H9 (cell line): ENCODE measurements at regions not wholly inside any gene's neighbourhood (a gene's known extent, or its start where the extent isn't known, plus 50 kb on each side); places are given as distances from the start of the nearest gene placed in this dataset.

Experiments used
- DNase-seq: peaks from one replicate; pipeline ENCODE4 v3.0.0-alpha.2; 2017
- H2AFZ ChIP-seq: one replicate; pipeline ENCODE4 v1.6.1; 2013; ENCODE audit warnings: mild to moderate bottlenecking, low read length, control low read depth, moderate library complexity
- H2AK5ac ChIP-seq: 2 replicates; pipeline ENCODE4 v1.6.1; 2013; ENCODE audit warnings: low read length, control low read depth, mixed read lengths; ENCODE audit not compliant: insufficient read length
- H2BK120ac ChIP-seq: one replicate; pipeline ENCODE4 v1.6.1; 2013; ENCODE audit warnings: low read depth, mild to moderate bottlenecking, low read length, control low read depth, inconsistent platforms; ENCODE audit not compliant: poor library complexity, severe bottlenecking
- H2BK12ac ChIP-seq: 2 replicates; pipeline ENCODE4 v1.6.1; 2013; ENCODE audit warnings: low read length, control low read depth, mixed read lengths, low read depth; ENCODE audit not compliant: insufficient read length
- H2BK15ac ChIP-seq: 2 replicates; pipeline ENCODE4 v1.6.1; 2013; ENCODE audit warnings: low read depth, low read length, control low read depth
- H2BK20ac ChIP-seq: one replicate; pipeline ENCODE4 v1.6.1; 2013; ENCODE audit warnings: low read depth, mild to moderate bottlenecking, low read length, control low read depth, inconsistent platforms; ENCODE audit not compliant: poor library complexity, severe bottlenecking
- H2BK5ac ChIP-seq: 2 replicates; pipeline ENCODE4 v1.6.1; 2013; ENCODE audit warnings: low read length, control low read depth, mixed read lengths; ENCODE audit not compliant: insufficient read length
- H3K14ac ChIP-seq: 2 replicates; pipeline ENCODE4 v1.6.1; 2013; ENCODE audit warnings: low read length, control low read depth; ENCODE audit not compliant: insufficient read depth
- H3K18ac ChIP-seq: 2 replicates; pipeline ENCODE4 v1.6.1; 2013; ENCODE audit warnings: low read depth, mild to moderate bottlenecking, mixed read lengths, low read length, control low read depth; ENCODE audit not compliant: insufficient read length
- H3K23ac ChIP-seq: 2 replicates; pipeline ENCODE4 v1.6.1; 2013; ENCODE audit warnings: low read length, control low read depth, mixed read lengths, low read depth; ENCODE audit not compliant: insufficient read length
- H3K23me2 ChIP-seq: 2 replicates; pipeline ENCODE4 v1.6.1; 2013; ENCODE audit warnings: low read depth, mild to moderate bottlenecking, mixed read lengths, low read length, control low read depth; ENCODE audit not compliant: insufficient read length, poor library complexity, severe bottlenecking
- H3K27ac ChIP-seq: 2 replicates; pipeline ENCODE4 v1.5.1; 2013; ENCODE audit warnings: low read length, control low read depth, mixed read lengths, low read depth; ENCODE audit not compliant: insufficient read length
- H3K27me3 ChIP-seq: 2 replicates; pipeline ENCODE4 v1.6.1; 2013; ENCODE audit warnings: low read length, control low read depth, inconsistent platforms; ENCODE audit not compliant: insufficient read depth
- H3K4ac ChIP-seq: 2 replicates; pipeline ENCODE4 v1.6.1; 2013; ENCODE audit warnings: low read depth, mild to moderate bottlenecking, control low read depth, inconsistent platforms, low read length, moderate library complexity
- H3K4me1 ChIP-seq: 2 replicates; pipeline ENCODE4 v1.6.1; 2013; ENCODE audit warnings: low read length, control low read depth, inconsistent platforms; ENCODE audit not compliant: insufficient read depth
- H3K4me2 ChIP-seq: 2 replicates; pipeline ENCODE4 v1.6.1; 2013; ENCODE audit warnings: low read length, control low read depth, mixed read lengths; ENCODE audit not compliant: insufficient read length, insufficient read depth
- H3K56ac ChIP-seq: 2 replicates; pipeline ENCODE4 v1.6.1; 2013; ENCODE audit warnings: low read depth, mild to moderate bottlenecking, mixed read lengths, low read length, control low read depth; ENCODE audit not compliant: insufficient read length
- H3K79me1 ChIP-seq: 2 replicates; pipeline ENCODE4 v1.6.1; 2013; ENCODE audit warnings: low read depth, mild to moderate bottlenecking, moderate library complexity, low read length, control low read depth, inconsistent platforms; ENCODE audit not compliant: insufficient read depth, poor library complexity, severe bottlenecking
- H3K79me2 ChIP-seq: 2 replicates; pipeline ENCODE4 v1.6.1; 2013; ENCODE audit warnings: low read length, control low read depth, inconsistent platforms; ENCODE audit not compliant: insufficient read depth
- H3K9ac ChIP-seq: 2 replicates; pipeline ENCODE4 v1.6.1; 2013; ENCODE audit warnings: low read length, control low read depth, mixed read lengths; ENCODE audit not compliant: insufficient read length; ENCODE audit errors: extremely low read depth
- H3K9me3 ChIP-seq: one replicate; pipeline ENCODE4 v1.6.1; 2013; ENCODE audit warnings: low read depth, low read length, inconsistent platforms; ENCODE audit not compliant: control insufficient read depth
- H3T11ph ChIP-seq: one replicate; pipeline ENCODE4 v1.6.1; 2013; ENCODE audit warnings: mild to moderate bottlenecking, low read length, control low read depth, inconsistent platforms
- H4K20me1 ChIP-seq: one replicate; pipeline ENCODE4 v1.6.1; 2013; ENCODE audit not compliant: control insufficient read depth, insufficient read length, insufficient read depth
- H4K5ac ChIP-seq: 2 replicates; pipeline ENCODE4 v1.6.1; 2013; ENCODE audit warnings: low read depth, mild to moderate bottlenecking, mixed read lengths, low read length, control low read depth; ENCODE audit not compliant: insufficient read length
- H4K8ac ChIP-seq: replicated peaks from 2 replicates; pipeline ENCODE4 v1.6.1; 2013; ENCODE audit warnings: low read length, control low read depth, mixed read lengths, low read depth; ENCODE audit not compliant: insufficient read length
- H4K91ac ChIP-seq: 2 replicates; pipeline ENCODE4 v1.6.1; 2013; ENCODE audit warnings: low read depth, mild to moderate bottlenecking, moderate library complexity, mixed read lengths, low read length, control low read depth; ENCODE audit not compliant: insufficient read length
- H3K27ac Mint-ChIP-seq, 3 experiments: 2 replicates in 2 of 3; 3 replicates in 1 of 3; pipeline ENCODE4 v1.8.0; 2020 to 2021; ENCODE audit warnings: mixed read lengths in 3 of 3, mild to moderate bottlenecking in 1 of 3, moderate library complexity in 1 of 3
- H3K27me3 Mint-ChIP-seq: 2 replicates; pipeline ENCODE4 v1.8.0; 2021; ENCODE audit warnings: low read depth, mild to moderate bottlenecking, moderate library complexity, mixed read lengths
- H3K36me3 Mint-ChIP-seq, 3 experiments: 2 replicates in 2 of 3; 3 replicates in 1 of 3; pipeline ENCODE4 v1.8.0; 2020 to 2021; ENCODE audit warnings: low read depth in 3 of 3, mixed read lengths in 3 of 3; ENCODE audit not compliant: insufficient read depth in 1 of 3
- H3K4me1 Mint-ChIP-seq, 2 experiments: 2 replicates each; pipeline ENCODE4 v1.8.0; 2020; ENCODE audit warnings: mixed read lengths in 2 of 2
- H3K4me3 Mint-ChIP-seq, 2 experiments: 2 replicates in 1 of 2; 3 replicates in 1 of 2; pipeline ENCODE4 v1.8.0; 2020 to 2021; ENCODE audit warnings: mild to moderate bottlenecking in 2 of 2, mixed read lengths in 2 of 2, moderate library complexity in 1 of 2
- H3K9me3 Mint-ChIP-seq, 2 experiments: 2 replicates in 1 of 2; 3 replicates in 1 of 2; pipeline ENCODE4 v1.8.0; 2020; ENCODE audit warnings: mild to moderate bottlenecking in 2 of 2, mixed read lengths in 2 of 2, moderate library complexity in 1 of 2
- CTCF ChIP-seq: fragments of 200-600 bp; sonication (generic); conservative IDR thresholded peaks from 3 replicates; pipeline ENCODE4 v1.8.0; 2021; ENCODE audit warnings: antibody characterized with exemption, mild to moderate bottlenecking
- WGBS: extraction: QIAGEN DNeasy Blood & Tissue Kit; methylation state at CpG from one replicate; pipeline ENCODE4 v1.1.7; 2013; ENCODE audit warnings: missing lambda C conversion rate, low lambda C conversion rate, mixed read lengths; ENCODE audit not compliant: insufficient read length; ENCODE audit errors: extremely low coverage; 5-methylcytosine and 5-hydroxymethylcytosine counted together

GRCh38 chr3:5300638-5301037, 113.1 kb downstream of the EDEM1 start:
- H3K23ac ChIP-seq, result no peak overlapping the region
- H3K79me2 ChIP-seq, result no peaks in the 10 kb centered on the region
- no peak overlapping the region for H2BK15ac ChIP-seq
- no peak overlapping the region for H2BK20ac ChIP-seq
- Mint-ChIP-seq H3K4me3 (no peak overlapping the region), H3K4me1 (no peaks in the 10 kb centered on the region), H3K27ac (no peak overlapping the region), H3K27me3 (no peaks in the 10 kb centered on the region; the same call in 1 of the 2 replicates), H3K36me3 (no peaks in the 10 kb centered on the region), H3K9me3 (no peaks in the 10 kb centered on the region; a peak in 1 of 5 replicates)
- no CpG with 5 or more reads among the region's 4 CpGs for WGBS
- no peak overlapping the region for H2AK5ac ChIP-seq
- no peak overlapping the region for H3K4me2 ChIP-seq
- H4K20me1 ChIP-seq, result no peaks in the 10 kb centered on the region
- H4K91ac ChIP-seq, result no peak overlapping the region
- no peak overlapping the region for H3T11ph ChIP-seq
- H3K27ac ChIP-seq, result no peak overlapping the region
- H3K79me1 ChIP-seq, result no peaks in the 10 kb centered on the region
- DNase-seq, result no peak
- H3K27me3 ChIP-seq, result no peaks in the 10 kb centered on the region
- no peak overlapping the region for H3K14ac ChIP-seq
- H4K8ac ChIP-seq, result no peak overlapping the region
- TF ChIP-seq CTCF, result no peak
- H2AFZ ChIP-seq, result no peak overlapping the region
- no peak overlapping the region for H2BK5ac ChIP-seq
- no peak overlapping the region for H3K9ac ChIP-seq
- H2BK120ac ChIP-seq, result no peak overlapping the region
- no peak overlapping the region for H2BK12ac ChIP-seq
- no peaks in the 10 kb centered on the region for H3K23me2 ChIP-seq
- H3K18ac ChIP-seq, result no peak overlapping the region
- no peak overlapping the region for H3K4ac ChIP-seq
- H4K5ac ChIP-seq, result no peak overlapping the region
- H3K4me1 ChIP-seq, result no peaks in the 10 kb centered on the region
- no peaks in the 10 kb centered on the region for H3K9me3 ChIP-seq
- H3K56ac ChIP-seq, result no peak overlapping the region
